ENCODE measurements at regions not wholly inside any gene's neighbourhood (a gene's known extent, or its start where the extent isn't known, plus 50 kb on each side); places are given as distances from the start of the nearest gene placed in this dataset.
A peak's percentile ranks its signal among the peaks of the same experiment; 100 is the strongest.

DNA sequence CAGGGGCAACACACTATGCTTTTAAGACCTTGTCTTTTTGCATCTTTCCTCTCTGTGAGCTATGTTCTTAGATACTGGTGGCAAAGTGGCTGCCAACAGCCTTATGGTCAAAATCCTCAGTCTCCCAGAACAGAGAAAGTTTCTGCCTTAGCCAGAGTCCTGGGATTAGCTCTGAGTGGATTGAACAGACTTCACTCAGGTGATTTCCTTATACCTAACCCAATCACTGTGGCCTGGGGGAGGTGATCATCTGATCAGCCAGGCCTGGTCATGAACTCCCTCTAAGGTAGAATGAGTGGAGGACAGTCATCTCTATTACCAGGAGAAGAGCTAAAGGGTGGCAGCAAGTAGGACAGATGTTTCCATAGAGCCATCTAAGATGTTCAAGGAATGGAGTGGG is 218.5 kb upstream of the E2F8 start:
- no peak for DNase-seq

DNA sequence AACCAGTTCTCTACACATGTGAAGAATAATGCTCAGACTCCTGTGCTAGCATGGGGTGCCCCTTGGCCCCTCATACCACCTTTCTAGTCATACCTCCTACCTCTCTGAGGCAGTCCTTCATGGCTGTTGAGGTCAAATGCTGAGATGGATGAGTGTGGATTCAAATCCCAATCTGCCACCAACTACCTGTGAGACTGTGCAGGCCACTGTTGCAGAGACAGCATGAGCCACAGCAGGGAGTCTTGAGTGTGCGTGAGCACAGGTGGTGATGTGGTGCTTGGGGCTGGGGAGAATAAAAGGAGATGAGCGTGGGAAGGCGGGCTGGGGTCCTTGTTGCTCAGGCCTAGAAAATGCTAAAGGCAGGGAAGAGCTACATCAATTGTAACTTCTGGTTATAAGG is 218.0 kb upstream of the E2F8 start:
- no peak for DNase-seq

GRCh38 chr11:19458231-19458630 is 217.5 kb upstream of the E2F8 start:
- no peak for DNase-seq

DNA sequence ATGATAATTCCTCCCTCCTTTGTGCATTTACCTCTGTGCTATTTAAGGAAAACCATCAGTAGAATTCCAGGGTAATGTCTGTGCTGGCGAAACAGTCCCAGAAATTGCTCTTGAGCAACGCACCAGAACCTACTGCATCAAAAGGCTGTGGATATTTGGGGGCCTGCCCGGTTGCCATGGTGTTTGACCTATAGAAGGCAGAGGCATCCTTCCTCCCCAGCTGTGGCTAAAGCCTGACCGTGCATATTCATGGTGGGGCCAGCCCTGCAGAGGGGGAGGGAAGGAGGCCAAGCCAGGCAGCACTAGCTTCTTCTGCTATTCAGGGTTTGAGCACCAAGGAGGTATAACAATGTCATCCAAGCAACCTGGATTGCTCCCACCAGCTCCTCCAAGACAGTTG is 215.0 kb upstream of the E2F8 start:
- no peak for DNase-seq

GRCh38 chr11:19453651-19454257 is 213.0 kb upstream of the E2F8 start:
- DNase-seq, result no peak

- no peak for DNase-seq
Observed at GRCh38 chr11:19451609-19452008, 210.9 kb upstream of the E2F8 start.

GRCh38 chr11:19450282-19450681 is 209.5 kb upstream of the E2F8 start:
- DNase-seq, result no peak

DNA sequence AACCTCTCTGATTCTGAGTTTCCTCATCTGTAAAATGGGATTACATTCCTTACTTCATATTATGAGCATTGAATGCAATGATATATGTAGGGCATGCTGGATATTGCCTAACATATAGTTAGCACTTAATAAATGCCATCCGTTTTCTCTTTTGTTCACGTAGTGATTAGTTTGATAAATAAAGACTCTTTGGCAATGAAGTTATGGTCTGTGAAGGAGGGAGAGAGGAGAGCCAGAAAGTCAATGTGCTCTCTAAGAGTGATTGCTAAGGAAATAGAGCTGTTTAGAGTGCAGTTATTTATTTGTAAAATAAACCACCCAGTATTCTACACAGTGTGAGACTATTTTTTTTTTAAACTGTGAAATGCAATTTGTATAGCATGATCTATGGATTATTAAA is 207.9 kb upstream of the E2F8 start:
- no peak for DNase-seq

DNA sequence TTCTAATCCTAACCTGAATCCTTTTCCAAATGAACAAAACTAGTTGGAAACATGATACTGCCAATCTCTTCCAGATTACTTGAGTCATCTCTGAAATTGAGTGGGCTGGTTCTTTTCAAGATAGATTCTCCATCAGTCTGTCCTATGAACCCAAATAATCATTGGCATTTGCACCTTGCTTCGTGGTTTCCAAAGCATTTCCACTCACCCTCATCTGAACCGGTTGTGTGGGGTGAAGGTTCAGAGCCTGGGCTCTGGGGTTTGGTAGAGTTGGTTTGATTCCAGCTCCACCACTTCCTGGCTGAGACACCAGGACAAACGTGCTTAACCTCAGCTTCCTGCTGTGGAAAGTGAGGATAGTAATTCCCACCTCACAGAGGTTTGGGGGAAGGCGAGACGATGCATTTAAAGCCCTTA is 206.4 kb upstream of the E2F8 start:
- no peak for DNase-seq

DNA sequence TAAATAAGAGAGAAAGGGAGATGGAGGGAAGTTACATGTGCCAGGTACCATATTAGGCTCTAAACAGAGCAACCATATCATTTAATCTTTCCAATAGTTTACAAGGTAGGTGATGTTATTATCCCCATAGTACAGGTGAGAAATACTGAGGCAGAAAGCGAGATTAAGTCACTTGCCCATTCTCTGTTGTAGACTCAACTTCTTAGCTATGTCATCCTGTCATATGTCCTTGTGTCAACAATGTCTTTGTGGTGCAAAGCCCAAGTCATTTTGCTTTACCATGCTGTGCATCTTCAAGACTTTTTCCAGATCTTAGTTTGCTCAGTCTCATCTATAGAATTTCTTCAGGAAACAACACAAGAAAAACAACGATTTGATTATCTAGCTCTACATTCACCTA is 205.0 kb upstream of the E2F8 start:
- no peak for DNase-seq

- DNase-seq, result no peak
Observed at GRCh38 chr11:19444231-19444630, 203.5 kb upstream of the E2F8 start.

- no peak for DNase-seq
Observed at GRCh38 chr11:19442554-19442910, 201.8 kb upstream of the E2F8 start.

GRCh38 chr11:19441752-19442553 is 201.2 kb upstream of the E2F8 start:
- peak; percentile 9 for DNase-seq

DNA sequence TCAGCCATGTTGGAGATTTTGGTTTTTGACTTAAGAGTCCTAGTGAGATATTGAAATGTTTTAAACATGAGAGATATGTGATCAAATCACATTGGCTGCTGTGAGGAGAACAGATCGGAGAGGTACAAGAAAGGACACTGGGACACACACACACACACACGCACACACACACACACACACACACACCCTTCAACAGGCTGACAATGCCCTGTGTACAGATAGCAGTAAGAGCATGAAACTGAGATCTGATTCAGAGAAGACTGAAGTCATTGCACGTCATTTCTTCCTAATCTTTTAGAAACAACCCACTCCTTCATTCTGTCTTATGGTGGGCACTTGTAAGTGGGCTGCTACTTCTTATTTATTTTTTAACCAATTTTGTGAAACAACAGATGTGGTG is 200.5 kb upstream of the E2F8 start:
- DNase-seq, result no peak

DNA sequence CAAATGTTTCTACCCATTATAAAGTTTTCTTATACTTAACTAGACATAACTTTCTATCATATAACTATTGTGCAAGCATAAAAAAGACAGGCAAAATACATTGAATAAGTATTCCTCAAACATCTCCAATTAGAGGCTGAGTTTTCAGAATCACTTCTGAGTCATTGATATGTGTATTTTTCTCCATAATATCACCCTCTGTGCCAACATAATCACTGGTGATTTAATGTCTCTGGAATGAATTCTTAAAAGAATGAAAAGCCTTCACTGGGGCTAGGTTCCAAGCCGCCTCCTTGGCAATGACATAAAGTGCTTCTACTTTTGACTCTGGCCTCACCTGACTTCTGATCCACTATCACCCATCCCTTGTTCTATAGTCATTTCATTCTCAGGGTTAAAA is 197.0 kb upstream of the E2F8 start:
- DNase-seq, result no peak

DNA sequence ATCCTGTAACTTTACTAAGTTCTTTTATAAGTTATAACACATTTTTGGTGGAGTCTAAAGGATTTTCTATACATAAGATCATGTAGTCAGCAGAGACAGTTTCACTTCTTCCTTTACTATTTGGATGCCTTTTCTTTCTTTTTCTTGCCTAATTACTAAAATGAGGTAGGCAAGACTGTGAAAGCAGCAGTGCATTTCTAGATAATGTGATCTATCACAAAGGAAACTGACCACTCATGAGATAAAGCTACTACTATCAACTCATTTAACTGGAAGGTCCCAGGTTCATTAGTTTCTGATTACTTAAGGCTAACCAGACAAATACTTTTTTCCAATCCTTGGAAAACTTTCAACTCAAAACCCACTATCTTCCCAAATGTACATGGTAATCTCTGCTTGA is 196.2 kb upstream of the E2F8 start:
- DNase-seq, result no peak

DNA sequence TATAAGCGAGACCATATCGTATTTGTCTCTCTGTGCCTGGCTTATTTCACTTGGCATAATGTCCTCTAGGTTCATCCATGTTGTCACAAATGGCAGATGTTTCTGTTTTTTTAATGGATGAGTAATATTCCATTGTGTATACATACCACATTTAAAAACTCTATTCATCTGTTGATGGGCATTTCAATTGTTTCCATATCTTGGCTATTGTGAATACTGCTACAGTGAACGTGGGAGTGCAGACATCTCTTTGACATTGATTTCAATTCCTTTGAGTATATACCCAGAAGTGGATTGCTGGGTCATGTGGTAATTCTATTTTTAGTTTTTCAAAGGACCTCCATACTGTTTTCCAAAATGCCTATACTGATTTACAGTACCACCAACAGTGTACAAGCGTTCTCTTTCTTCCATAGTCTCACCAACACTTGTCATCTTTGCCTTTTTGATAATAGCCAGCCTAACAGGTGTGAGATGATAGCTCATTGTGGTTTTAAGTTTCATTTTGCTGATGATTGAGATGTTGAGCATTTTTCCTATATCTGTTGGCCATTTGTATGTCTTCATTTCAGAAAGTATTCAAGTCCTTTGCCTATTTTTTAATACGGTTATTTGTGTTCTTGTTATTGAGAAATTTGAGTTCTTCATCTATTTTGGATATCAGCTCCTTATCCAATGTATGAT is 194.7 kb upstream of the E2F8 start:
- DNase-seq, result no peak

GRCh38 chr11:19433791-19434190 is 193.0 kb upstream of the E2F8 start:
- no peak for DNase-seq

- no peak for DNase-seq
Observed at GRCh38 chr11:19433367-19433766, 192.6 kb upstream of the E2F8 start.

DNA sequence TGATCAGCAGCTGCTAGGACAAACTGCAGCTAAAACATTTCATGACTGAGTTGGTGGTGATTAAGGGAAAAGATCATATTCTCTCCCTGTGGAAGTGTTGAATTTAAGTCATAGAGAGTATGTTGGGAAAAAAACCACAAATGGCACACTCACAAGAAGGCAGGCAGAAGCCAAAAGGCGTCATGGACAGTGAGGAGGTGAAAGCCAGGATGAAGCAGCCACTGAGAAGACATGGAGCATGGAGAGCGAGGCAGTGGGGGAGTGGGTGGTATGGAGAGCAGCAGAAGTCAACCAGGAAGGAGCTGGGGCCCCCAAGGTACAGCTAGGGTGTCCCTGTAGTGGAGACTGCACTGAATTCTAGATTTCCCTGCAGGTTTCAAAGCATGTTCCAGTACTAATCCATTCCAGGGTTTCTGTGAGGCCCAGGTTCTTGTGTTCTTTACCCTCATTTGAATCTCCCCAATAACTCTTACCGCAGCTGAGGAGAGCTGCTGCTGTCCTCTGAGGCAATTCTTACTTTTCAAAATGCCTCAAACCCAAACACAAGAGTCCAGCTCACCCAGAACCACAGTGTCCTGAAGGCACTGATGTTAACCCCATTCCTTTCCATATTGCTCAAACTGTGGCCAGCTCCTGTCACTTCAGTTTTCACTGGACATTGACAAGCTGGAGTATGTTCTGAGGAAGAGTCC is 191.8 kb upstream of the E2F8 start:
- peak; percentile 18 for DNase-seq

- DNase-seq, result no peak
Observed at GRCh38 chr11:19430754-19431398, 190.1 kb upstream of the E2F8 start.

DNA sequence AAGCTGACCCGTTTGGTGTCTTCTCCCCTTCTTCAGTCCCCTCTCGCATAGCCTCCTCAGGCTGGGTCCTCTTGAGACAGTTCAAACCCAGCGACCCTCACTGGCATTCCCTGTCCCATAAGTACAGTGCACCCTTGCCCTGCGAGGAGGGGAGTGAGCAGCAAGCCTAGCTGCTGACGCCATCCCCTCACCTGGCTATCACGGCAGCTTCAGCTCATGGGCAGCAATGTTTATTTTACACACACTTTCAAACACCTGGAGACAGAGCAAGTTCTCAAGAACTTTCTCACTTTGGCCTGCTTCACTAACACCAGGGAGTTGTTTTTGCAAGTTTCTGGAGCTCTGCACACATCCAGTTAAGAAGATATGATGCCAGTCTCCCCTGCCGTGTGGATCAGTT is 189.6 kb upstream of the E2F8 start:
- DNase-seq, result no peak

DNA sequence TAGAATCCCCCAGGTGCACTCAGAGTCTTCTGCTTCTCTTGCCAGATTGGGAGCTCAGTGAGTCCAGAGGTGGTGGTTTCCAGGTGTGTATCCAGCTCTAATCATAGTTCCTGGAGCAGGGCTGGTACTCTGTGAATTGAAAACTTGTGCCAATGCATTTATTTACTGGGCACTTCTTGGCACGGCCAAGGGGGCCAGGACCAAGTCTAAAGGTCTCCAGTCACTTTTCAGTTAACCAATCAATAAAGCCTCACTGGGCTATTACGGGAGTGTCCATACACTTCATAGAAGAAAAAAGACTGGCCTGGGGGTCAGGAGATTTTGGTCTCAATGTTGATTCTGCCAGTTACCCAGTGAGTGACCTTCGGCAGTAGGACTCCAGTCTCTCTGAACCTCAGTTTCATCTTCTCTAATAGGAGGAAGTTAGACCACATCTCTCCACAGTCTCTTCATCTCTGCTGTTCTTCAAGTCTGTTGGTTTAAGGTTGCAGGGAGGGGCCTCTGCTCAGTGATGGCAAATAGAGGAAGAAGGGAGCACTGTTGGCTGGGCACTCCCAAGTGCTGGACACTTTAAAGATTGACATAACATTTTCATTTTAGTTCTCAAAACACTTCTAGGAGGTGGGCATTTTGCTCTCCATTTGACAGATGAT is 188.5 kb upstream of the E2F8 start:
- DNase-seq, result no peak

Measured in GOT3 (cell line).